PC-9 (cell line): ENCODE measurements at regions not wholly inside any gene's neighbourhood (a gene's known extent, or its start where the extent isn't known, plus 50 kb on each side); places are given as distances from the start of the nearest gene placed in this dataset.

Experiments
- BruUV-seq: library from RNA; stranded (reverse); fragments of 400-500 nt; replicated peaks from 2 replicates; lab custom pipeline; 2021; lab: Mats Ljungman, UMichigan
- CTCF ChIA-PET: fragments of 300-600 bp; sonication (Branson Sonifier 250); formaldehyde crosslinking; loops from one replicate; lab custom pipeline; 2022; ENCODE audit warnings: antibody characterized with exemption; lab: Charles Lee
- POLR2A ChIA-PET: fragments of 300-600 bp; sonication (Branson Sonifier 250); formaldehyde crosslinking; loops from one replicate; lab custom pipeline; 2022; ENCODE audit warnings: antibody characterized with exemption; ENCODE audit not compliant: unreplicated experiment; lab: Charles Lee
- DNase-seq, 2 experiments: peaks; one replicate each; pipeline versions ENCODE4 v3.0.0 to v3.0.0-alpha.2; 2015 to 2022; ENCODE audit warnings: mixed read lengths in 1 of 2
- H2AFZ ChIP-seq: fragments of 200-600 bp; sonication (generic); 2 replicates; pipeline ENCODE4 v1.8.1; 2017; ENCODE audit warnings: antibody characterized with exemption
- H3F3A ChIP-seq: fragments of 200-600 bp; sonication (generic); 2 replicates; pipeline ENCODE4 v1.8.1; 2017; ENCODE audit warnings: antibody characterized with exemption, mild to moderate bottlenecking, low read depth; ENCODE audit not compliant: insufficient read depth
- H3K27ac ChIP-seq: fragments of 200-600 bp; sonication (generic); 2 replicates; pipeline ENCODE4 v1.6.1; 2016; ENCODE audit warnings: mixed run types
- H3K27me3 ChIP-seq: fragments of 200-600 bp; sonication (generic); 2 replicates; pipeline ENCODE4 v1.6.1; 2016; ENCODE audit warnings: low read depth, mixed run types; ENCODE audit not compliant: insufficient read depth
- H3K36me3 ChIP-seq: fragments of 200-600 bp; sonication (generic); 2 replicates; pipeline ENCODE4 v1.6.1; 2016; ENCODE audit warnings: low read depth, mixed run types
- H3K4me1 ChIP-seq: fragments of 200-600 bp; sonication (generic); replicated peaks from 2 replicates; pipeline ENCODE4 v1.6.1; 2016; ENCODE audit warnings: mixed run types; ENCODE audit not compliant: insufficient read depth
- H3K4me2 ChIP-seq: fragments of 200-600 bp; sonication (generic); 2 replicates; pipeline ENCODE4 v1.6.1; 2017; ENCODE audit warnings: mixed run types
- H3K4me3 ChIP-seq: fragments of 200-600 bp; sonication (generic); 2 replicates; pipeline ENCODE4 v1.6.1; 2016; ENCODE audit warnings: mixed run types
- H3K79me2 ChIP-seq: fragments of 200-600 bp; sonication (generic); 2 replicates; pipeline ENCODE4 v1.6.1; 2017; ENCODE audit warnings: low read depth, mixed run types
- H3K9me2 ChIP-seq: fragments of 200-600 bp; sonication (generic); 2 replicates; pipeline ENCODE4 v1.8.1; 2017; ENCODE audit warnings: mild to moderate bottlenecking; ENCODE audit not compliant: insufficient read depth
- H3K9me3 ChIP-seq: fragments of 200-600 bp; sonication (generic); 2 replicates; pipeline ENCODE4 v1.8.1; 2016; ENCODE audit warnings: low read depth; ENCODE audit not compliant: insufficient read depth
- H4K20me1 ChIP-seq: fragments of 200-600 bp; sonication (generic); 2 replicates; pipeline ENCODE4 v1.8.1; 2017; ENCODE audit not compliant: insufficient read depth
- EZH2 ChIP-seq: fragments of 200-600 bp; sonication (generic); IDR thresholded peaks from 2 replicates; pipeline ENCODE4 v1.8.0; 2017; ENCODE audit warnings: antibody characterized with exemption, low read depth
- intact Hi-C: fragments of 100-400 bp; cut with micrococcal nuclease; formaldehyde crosslinking; loops from one replicate; pipeline ENCODE4 v1.10.0; 2022; ENCODE audit not compliant: unreplicated experiment
- TF ChIP-seq, protein P1 (sequence below): fragments of 200-600 bp; sonication (generic); conservative IDR thresholded peaks from 2 replicates; pipeline ENCODE4 v1.6.1; 2017; ENCODE audit warnings: mixed run types, antibody characterized with exemption, mild to moderate bottlenecking, moderate library complexity

DNA sequence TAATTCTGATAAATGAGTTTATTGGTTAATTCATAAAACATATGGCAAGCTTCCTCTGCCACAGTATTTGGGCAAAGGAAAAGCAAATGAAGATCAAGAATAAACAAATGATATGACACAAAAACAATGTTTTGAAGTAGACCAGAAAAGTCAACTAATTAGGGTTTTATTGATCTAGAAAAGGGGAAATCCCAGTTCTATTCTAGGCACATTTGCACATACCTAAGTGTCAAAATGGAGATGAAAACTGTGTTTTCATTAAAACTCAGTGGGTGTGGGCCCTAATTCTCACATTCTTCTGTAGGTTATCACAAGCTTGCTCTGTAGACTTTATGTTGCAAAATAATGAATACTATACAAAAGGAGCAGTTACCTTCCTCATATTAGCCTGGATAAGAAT, 69.0 kb upstream of the TENT5A start:
- Histone ChIP-seq H2AFZ (no peak overlapping the region), H3F3A (no peaks in the 10 kb centered on the region), H4K20me1 (no peaks in the 10 kb centered on the region), H3K27ac (no peak overlapping the region), H3K4me2 (no peak overlapping the region), H3K4me1 (no peaks in the 10 kb centered on the region; the same call in 1 of the 2 replicates), H3K36me3 (no peaks in the 10 kb centered on the region), H3K27me3 (no peaks in the 10 kb centered on the region), H3K9me2 (no peaks in the 10 kb centered on the region), H3K4me3 (no peak overlapping the region), H3K79me2 (no peaks in the 10 kb centered on the region), H3K9me3 (no peaks in the 10 kb centered on the region)
- no peak for DNase-seq
- ChIA-PET CTCF (no interaction called here), POLR2A (no interaction called here)
- no TSS peak for BruUV-seq
- TF ChIP-seq, protein P1, sequence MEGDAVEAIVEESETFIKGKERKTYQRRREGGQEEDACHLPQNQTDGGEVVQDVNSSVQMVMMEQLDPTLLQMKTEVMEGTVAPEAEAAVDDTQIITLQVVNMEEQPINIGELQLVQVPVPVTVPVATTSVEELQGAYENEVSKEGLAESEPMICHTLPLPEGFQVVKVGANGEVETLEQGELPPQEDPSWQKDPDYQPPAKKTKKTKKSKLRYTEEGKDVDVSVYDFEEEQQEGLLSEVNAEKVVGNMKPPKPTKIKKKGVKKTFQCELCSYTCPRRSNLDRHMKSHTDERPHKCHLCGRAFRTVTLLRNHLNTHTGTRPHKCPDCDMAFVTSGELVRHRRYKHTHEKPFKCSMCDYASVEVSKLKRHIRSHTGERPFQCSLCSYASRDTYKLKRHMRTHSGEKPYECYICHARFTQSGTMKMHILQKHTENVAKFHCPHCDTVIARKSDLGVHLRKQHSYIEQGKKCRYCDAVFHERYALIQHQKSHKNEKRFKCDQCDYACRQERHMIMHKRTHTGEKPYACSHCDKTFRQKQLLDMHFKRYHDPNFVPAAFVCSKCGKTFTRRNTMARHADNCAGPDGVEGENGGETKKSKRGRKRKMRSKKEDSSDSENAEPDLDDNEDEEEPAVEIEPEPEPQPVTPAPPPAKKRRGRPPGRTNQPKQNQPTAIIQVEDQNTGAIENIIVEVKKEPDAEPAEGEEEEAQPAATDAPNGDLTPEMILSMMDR = no peak
- no peak for TF ChIP-seq EZH2
- intact Hi-C loops = no loop called here

DNA sequence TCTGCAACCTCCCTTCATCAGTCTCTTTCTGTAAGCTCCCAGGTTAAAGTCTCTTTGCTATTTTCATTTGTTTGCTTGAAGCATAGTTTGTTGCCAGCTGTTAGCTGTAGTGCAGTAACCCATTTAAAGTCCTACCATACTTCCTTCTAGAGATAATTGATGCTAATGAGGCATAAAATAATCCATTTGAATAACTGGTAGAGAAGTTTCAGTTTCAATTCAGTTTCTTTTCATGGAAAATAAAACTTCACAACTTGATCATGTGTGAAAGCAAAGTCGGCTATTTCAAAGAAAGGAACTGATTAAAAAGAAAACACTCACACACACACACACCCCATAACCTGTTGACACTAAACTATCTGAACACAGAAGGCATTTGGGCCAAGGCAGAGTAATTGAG, 68.5 kb upstream of the TENT5A start:
- no peaks in the 10 kb centered on the region for H3K9me2 ChIP-seq
- H3K36me3 ChIP-seq = no peaks in the 10 kb centered on the region
- TF ChIP-seq, protein P1 = no peak
- TF ChIP-seq EZH2 = no peak
- H3K4me1 ChIP-seq = peaks cover 3% of the 10 kb centered on the region; the same call in 1 of the 2 replicates
- ChIA-PET CTCF (no interaction called here), POLR2A (no interaction called here)
- no peaks in the 10 kb centered on the region for H3F3A ChIP-seq
- no peaks in the 10 kb centered on the region for H3K79me2 ChIP-seq
- no peak overlapping the region for H3K4me2 ChIP-seq
- H2AFZ ChIP-seq = no peak overlapping the region
- DNase-seq = no peak
- no peaks in the 10 kb centered on the region for H3K27me3 ChIP-seq
- H3K4me3 ChIP-seq = no peak overlapping the region
- H3K9me3 ChIP-seq = no peaks in the 10 kb centered on the region
- intact Hi-C loops = no loop called here
- BruUV-seq = no TSS peak
- no peak overlapping the region for H3K27ac ChIP-seq
- no peaks in the 10 kb centered on the region for H4K20me1 ChIP-seq

DNA sequence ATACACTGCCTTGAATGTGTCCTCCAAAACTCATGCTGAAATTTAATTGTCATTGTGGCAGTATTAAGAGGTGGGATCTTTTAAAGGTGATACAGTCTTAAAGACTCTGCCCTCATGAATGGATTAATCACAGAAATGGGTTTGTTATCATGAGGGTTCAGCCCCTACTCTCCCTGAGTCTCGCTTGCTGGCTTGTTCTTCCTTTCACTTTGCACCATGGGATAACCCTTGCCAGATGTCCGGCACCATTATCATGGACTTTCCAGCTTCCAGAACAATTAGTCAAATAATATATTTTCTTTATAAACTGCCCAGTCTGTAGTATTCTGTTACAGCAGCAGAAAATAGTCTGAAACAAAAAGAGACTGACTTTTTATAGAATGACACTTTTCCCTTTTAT, 67.9 kb upstream of the TENT5A start:
- intact Hi-C loops = no loop called here
- no TSS peak for BruUV-seq
- H3F3A ChIP-seq = no peaks in the 10 kb centered on the region
- H3K4me2 ChIP-seq = no peak overlapping the region
- no peak for DNase-seq
- TF ChIP-seq, protein P1 = no peak
- TF ChIP-seq EZH2 = no peak
- ChIA-PET POLR2A (no interaction called here), CTCF (no interaction called here)
- H3K79me2 ChIP-seq = no peaks in the 10 kb centered on the region
- no peaks in the 10 kb centered on the region for H3K9me3 ChIP-seq
- no peaks in the 10 kb centered on the region for H3K36me3 ChIP-seq
- no peaks in the 10 kb centered on the region for H3K9me2 ChIP-seq
- no peak overlapping the region for H2AFZ ChIP-seq
- no peaks in the 10 kb centered on the region for H3K27me3 ChIP-seq
- no peak overlapping the region for H3K27ac ChIP-seq
- peaks cover 9% of the 10 kb centered on the region; the same call in 1 of the 2 replicates for H3K4me1 ChIP-seq
- no peaks in the 10 kb centered on the region for H4K20me1 ChIP-seq
- no peak overlapping the region for H3K4me3 ChIP-seq
